ENCODE measurements at regions not wholly inside any gene's neighbourhood (a gene's known extent, or its start where the extent isn't known, plus 50 kb on each side); places are given as distances from the start of the nearest gene placed in this dataset.
"Not testable (repeated sequence)": the region's sequence is repeated elsewhere in the genome, so short reads cannot be mapped to it uniquely, and the experiment has no call there.

DNA sequence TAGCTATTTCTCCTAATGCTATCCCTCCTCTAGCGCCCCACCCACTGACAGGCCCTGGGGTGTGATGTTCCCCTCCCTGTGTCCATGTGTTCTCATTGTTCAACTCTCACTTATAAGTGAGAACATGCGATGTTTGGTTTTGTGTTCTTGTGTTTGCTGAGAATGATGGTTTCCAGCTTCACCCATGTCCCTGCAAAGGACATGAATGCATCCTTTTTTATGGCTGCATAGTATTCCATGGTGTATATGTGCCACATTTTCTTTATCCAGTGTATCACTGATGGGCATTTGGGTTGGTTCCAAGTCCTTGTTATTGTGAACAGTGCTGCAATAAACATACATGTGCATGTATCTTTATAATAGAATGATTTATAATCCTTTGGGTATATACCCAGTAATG is 115.3 kb upstream of the OR9Q1 start:
- not testable (repeated sequence) for TF ChIP-seq CTCF, POLR2A (IDR thresholded peaks at IDR 0.05)
